Kidney (tissue), 13 donors: ENCODE measurements at regions not wholly inside any gene's neighbourhood (a gene's known extent, or its start where the extent isn't known, plus 50 kb on each side); places are given as distances from the start of the nearest gene placed in this dataset.
A peak's percentile ranks its signal among the peaks of the same experiment; 100 is the strongest.

Source experiments
- DNase-seq, 5 donors: peaks; one replicate each; pipeline ENCODE4 v3.0.0-alpha.2; 2013 to 2020
- FAIRE-seq: peaks from 2 replicates; lab custom pipeline; 2012; peaks lifted over from hg19 to GRCh38; lab: Jason Lieb, UNC
- H3K27ac ChIP-seq, 2 donors: one replicate each; pipeline ENCODE4 v1.7.0; 2013; ENCODE audit warnings: low read depth in 2 of 2, low read length in 2 of 2, inconsistent platforms in 1 of 2
- H3K27me3 ChIP-seq: one replicate; pipeline ENCODE4 v1.7.1; 2013; ENCODE audit warnings: low read length, inconsistent platforms; ENCODE audit not compliant: control insufficient read depth, insufficient read depth
- H3K36me3 ChIP-seq, 3 donors: one replicate each; pipeline versions ENCODE4 v1.7.0 to v1.7.1; 2013; ENCODE audit warnings: low read length in 3 of 3, control low read depth in 1 of 3, inconsistent platforms in 1 of 3; ENCODE audit not compliant: insufficient read depth in 3 of 3, control insufficient read depth in 2 of 3
- H3K4me1 ChIP-seq, 3 donors: one replicate each; pipeline versions ENCODE4 v1.7.0 to v1.7.1; 2013; ENCODE audit warnings: low read length in 3 of 3, inconsistent platforms in 1 of 3, low read depth in 1 of 3; ENCODE audit not compliant: control insufficient read depth in 2 of 3, insufficient read depth in 2 of 3
- H3K4me3 ChIP-seq, 3 donors: one replicate each; pipeline versions ENCODE4 v1.7.0 to v1.8.1; 2013; ENCODE audit warnings: low read length in 3 of 3, control low read depth in 1 of 3, inconsistent platforms in 1 of 3
- H3K9ac ChIP-seq, 3 donors: one replicate each; pipeline versions ENCODE4 v1.7.0 to v1.7.1; 2013; ENCODE audit warnings: low read length in 3 of 3, control low read depth in 1 of 3, inconsistent platforms in 1 of 3
- H3K9me3 ChIP-seq, 3 donors: one replicate each; pipeline versions ENCODE4 v1.7.0 to v1.7.1; 2013; ENCODE audit warnings: low read length in 3 of 3, control low read depth in 1 of 3, inconsistent platforms in 1 of 3; ENCODE audit not compliant: control insufficient read depth in 2 of 3, insufficient read depth in 1 of 3
- CTCF ChIP-seq: IDR thresholded peaks from 3 replicates; pipeline ENCODE4 v1.5.1; 2012; ENCODE audit warnings: mild to moderate bottlenecking, moderate library complexity, borderline replicate concordance; ENCODE audit not compliant: insufficient read depth; ENCODE audit errors: extremely low read depth
- intact Hi-C: fragments of 100-400 bp; cut with DNase I; formaldehyde crosslinking; loops from one replicate; pipeline ENCODE4 v1.11.1; 2022
- donor health status: control.
- donor health status: control.
- donor health status: control.
- donor health status: control.
- donor health status: control.
- donor health status: DM: yes; HTN: yes; CAD: no.
- donor health status: Normal renal cell carcinoma (clear cell type).

DNA sequence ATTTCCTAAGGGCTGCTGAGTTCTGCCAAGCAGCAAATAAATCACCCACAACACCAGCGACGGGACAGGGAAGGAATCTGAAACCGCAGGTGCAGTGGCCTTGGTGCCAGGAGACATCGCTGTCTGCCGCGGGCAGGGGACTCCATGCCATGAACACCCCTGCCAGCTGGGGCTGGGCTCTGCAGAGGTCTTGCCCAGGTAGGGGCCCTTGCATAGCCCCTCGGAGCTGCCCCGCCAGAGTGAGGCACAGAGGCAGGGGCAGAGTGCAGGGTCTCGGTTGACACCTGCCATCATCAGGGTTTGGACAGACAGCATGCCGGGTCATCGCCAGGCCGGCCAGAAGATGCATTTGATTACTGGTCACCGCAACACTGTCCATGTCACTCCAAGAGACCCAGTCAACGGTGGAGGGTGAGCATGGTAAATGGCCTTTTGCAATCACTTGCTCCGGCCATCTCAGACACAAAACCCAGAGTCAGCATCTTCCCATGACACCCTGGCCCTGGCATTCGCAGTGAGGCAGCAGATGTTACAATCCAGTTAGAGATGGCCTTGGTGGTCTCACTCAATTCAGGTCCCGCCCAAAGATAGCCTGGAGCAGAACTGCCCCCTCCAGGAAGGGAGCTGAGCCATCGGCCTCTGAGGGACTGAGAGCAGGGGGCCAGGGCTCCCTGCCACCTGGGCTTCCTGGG is 255.4 kb downstream of the NDUFA10 start:
- intact Hi-C loops, result no loop called here
- no peak overlapping the region for H3K4me3 ChIP-seq
- peaks cover 0 to 3% (median 2%) of the 10 kb centered on the region in 3 donors for H3K4me1 ChIP-seq
- FAIRE-seq (no peak), DNase-seq (peak in 4 of 5 donors; percentile 84 to 92 (median 90))
- no peak overlapping the region for H3K9ac ChIP-seq
- no peak for TF ChIP-seq CTCF
- peaks cover 0 to 7% (median 3%) of the 10 kb centered on the region in 3 donors for H3K9me3 ChIP-seq
- H3K36me3 ChIP-seq, result no peaks in the 10 kb centered on the region
- H3K27ac ChIP-seq, result no peak overlapping the region
- H3K27me3 ChIP-seq, result no peaks in the 10 kb centered on the region

- no peak for TF ChIP-seq CTCF
- Histone ChIP-seq H3K4me3 (no peak overlapping the region), H3K36me3 (no peaks in the 10 kb centered on the region), H3K9me3 (peaks cover 0 to 7% (median 3%) of the 10 kb centered on the region in 3 donors), H3K27me3 (no peaks in the 10 kb centered on the region), H3K4me1 (peaks cover 0 to 3% (median 2%) of the 10 kb centered on the region in 3 donors), H3K9ac (no peak overlapping the region), H3K27ac (no peak overlapping the region)
- intact Hi-C loops, result no loop called here
- no peak for DNase-seq
- no peak for FAIRE-seq
Observed at GRCh38 chr2:239768907-239769553, 256.1 kb downstream of the NDUFA10 start.

DNA sequence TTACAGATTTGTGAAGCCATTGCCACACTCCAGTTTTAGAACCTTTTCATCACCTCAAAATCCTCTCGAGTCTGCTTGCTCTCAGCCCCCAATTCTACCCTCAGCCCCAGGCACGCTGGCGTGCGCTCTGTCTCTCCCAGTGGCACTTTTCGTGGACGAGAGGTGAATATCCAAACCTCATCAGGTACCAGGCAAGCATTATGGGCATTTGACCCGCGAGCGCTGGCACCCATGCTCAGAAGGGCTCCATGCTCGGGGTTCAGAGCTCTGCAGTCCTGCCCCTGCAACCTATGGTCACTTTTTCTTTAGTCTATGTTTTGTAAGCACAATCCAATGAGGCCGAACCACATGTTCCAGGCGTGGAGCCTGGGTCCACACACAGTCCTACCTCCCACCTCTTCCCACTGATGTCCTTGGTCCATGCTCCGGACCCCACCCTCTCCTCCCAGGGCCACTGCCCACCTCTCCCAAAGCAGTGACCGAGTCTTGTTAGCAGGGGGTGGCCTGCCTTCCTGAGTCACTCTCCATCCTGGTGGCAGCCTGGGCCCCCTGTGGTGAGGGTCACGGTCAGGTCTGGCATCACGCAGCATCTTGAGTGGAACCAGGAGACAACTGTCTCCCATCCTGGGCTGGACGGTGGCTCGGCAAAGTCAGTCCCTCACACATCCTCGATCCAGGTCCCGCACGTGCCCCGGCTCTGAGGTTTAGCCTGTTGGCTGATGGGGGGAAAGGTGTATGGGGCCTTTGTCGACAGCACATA is 256.9 kb downstream of the NDUFA10 start:
- no peaks in the 10 kb centered on the region for H3K36me3 ChIP-seq
- DNase-seq (peak in 1 of 5 donors; percentile 53), FAIRE-seq (no peak)
- no peaks in the 10 kb centered on the region for H3K27me3 ChIP-seq
- no peak for TF ChIP-seq CTCF
- no peak overlapping the region for H3K27ac ChIP-seq
- peaks cover 0 to 7% (median 3%) of the 10 kb centered on the region in 3 donors for H3K9me3 ChIP-seq
- peaks cover 0 to 3% (median 2%) of the 10 kb centered on the region in 3 donors for H3K4me1 ChIP-seq
- H3K9ac ChIP-seq, result no peak overlapping the region
- intact Hi-C loops, result no loop called here
- H3K4me3 ChIP-seq, result no peak overlapping the region
